ENCODE measurements at regions not wholly inside any gene's neighbourhood (a gene's known extent, or its start where the extent isn't known, plus 50 kb on each side); places are given as distances from the start of the nearest gene placed in this dataset.

DNA sequence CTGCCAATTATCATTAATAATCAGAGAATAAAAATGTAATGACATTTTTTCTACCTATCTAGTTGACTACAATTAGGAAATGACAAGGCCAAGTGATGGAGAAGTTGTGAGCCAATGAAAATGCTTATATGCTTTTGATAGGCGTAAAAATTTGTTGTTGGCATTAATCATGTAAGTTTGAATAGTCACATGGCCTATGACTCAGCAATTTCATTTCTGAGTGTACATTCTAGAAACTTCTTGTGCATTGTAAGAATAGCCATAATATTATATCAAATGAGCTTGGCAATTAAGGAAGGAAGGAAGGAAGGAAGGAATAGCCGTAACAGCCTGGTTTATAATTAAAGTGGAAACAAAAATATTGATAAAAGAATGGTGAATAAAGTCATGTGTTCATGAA lies 179.9 kb downstream of the PTH2R start:
- H3K4me3 ChIP-seq (ENCODE audit: low read depth, low read length) = no peak overlapping the region
- ChIA-PET CTCF (interaction anchor here (1.1 kb wide), 1 partner anchor 17 kb away, joined by 3 read pairs; no protein-coding TSS in a partner anchor), POLR2A (no interaction called here)
- no peaks in the 10 kb centered on the region for H3K27me3 ChIP-seq (ENCODE audit: control insufficient read depth, insufficient read depth, low read length)
- TF ChIP-seq, protein P1, sequence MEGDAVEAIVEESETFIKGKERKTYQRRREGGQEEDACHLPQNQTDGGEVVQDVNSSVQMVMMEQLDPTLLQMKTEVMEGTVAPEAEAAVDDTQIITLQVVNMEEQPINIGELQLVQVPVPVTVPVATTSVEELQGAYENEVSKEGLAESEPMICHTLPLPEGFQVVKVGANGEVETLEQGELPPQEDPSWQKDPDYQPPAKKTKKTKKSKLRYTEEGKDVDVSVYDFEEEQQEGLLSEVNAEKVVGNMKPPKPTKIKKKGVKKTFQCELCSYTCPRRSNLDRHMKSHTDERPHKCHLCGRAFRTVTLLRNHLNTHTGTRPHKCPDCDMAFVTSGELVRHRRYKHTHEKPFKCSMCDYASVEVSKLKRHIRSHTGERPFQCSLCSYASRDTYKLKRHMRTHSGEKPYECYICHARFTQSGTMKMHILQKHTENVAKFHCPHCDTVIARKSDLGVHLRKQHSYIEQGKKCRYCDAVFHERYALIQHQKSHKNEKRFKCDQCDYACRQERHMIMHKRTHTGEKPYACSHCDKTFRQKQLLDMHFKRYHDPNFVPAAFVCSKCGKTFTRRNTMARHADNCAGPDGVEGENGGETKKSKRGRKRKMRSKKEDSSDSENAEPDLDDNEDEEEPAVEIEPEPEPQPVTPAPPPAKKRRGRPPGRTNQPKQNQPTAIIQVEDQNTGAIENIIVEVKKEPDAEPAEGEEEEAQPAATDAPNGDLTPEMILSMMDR (IDR thresholded peaks at IDR 0.05; ENCODE audit: insufficient read depth, low read depth, low read length) = no peak
- DNase-seq (ENCODE audit: low read depth) = no peak
- H3K36me3 ChIP-seq (ENCODE audit: control insufficient read depth, insufficient read depth, low read length) = no peaks in the 10 kb centered on the region

DNA sequence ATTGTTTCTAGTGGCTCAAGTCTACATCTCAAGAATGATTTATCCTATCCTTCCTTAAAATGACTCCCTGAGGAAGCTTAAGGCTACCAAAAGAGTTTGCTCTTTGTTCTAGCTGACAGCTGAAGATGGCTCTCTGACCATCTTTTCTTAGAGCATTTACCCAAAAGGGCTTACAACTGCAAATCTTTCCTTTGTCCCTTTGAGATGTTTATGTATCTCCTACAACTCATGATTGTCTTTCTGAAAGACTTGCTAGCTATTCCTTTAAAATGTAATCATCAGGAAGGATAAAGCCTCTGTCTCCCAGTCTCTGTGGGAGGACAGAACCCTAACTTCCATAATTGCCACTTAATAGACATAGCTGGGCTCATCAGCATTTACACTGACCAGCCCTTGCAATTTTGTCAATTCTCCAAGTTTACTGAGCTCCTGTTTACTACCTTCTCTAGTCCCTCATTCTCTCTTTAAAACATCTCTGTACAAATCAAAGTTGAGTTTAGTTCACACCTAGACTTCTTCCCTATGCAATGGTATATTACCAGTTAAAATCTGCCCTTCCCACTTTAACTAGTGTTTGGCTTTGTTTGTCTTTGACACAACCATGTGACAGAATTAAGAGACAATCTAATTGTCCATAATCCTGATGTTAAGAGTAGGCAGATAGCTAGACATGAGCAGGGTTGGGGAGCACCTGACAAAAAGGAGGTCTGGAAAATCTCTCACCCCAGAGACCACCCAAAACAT lies 188.2 kb downstream of the PTH2R start:
- TF ChIP-seq, protein P1 (IDR thresholded peaks at IDR 0.05; ENCODE audit: insufficient read depth, low read depth, low read length) = no peak
- DNase-seq (ENCODE audit: low read depth) = no peak
- H3K4me3 ChIP-seq (ENCODE audit: low read depth, low read length) = no peak overlapping the region
- no peaks in the 10 kb centered on the region for H3K36me3 ChIP-seq (ENCODE audit: control insufficient read depth, insufficient read depth, low read length)
- POLR2A ChIA-PET = no interaction called here
- CTCF ChIA-PET = no interaction called here
- H3K27me3 ChIP-seq (ENCODE audit: control insufficient read depth, insufficient read depth, low read length) = no peaks in the 10 kb centered on the region

DNA sequence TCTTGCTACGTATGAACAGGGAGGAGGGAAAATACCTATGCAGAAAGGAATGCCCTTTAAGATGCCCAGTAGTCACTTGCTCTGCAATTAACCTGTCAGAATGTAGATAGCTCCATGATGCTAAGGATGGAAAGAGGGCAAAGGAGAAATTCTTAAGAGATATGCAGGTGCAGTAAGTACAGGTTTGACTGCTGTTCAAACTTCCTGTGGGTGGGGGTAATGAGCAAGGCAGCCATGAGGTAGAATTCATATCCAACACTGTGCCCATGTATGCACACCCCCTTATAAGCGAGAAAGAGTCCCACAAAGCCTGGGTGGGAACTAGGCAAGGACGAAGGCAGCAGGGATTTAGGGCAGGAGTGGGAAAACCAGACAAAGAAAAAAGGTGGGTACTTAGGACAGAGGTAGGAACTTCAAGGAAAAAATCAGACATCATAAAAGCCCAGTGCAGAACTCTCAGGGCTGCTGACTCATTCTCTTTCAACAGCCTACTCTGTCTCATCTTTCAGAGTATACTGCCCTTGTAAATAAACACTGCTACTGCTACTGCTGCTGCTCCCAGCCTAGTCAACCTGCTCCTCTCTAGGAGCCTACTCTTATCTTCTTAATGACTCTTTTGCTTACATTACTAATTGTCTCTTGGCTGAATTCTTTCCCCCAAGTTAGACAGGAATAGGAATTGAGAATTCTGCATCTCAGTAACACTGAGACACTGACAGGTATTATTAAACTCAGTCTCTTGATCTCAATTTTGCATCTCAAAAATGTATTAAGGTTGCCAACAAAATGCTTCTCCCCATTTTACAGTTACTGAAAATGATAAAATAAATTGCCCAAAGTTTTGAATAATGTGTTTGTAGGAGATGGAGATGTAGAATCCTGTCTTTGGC lies 189.0 kb downstream of the PTH2R start:
- ChIA-PET POLR2A (no interaction called here), CTCF (no interaction called here)
- TF ChIP-seq, protein P1 (IDR thresholded peaks at IDR 0.05; ENCODE audit: insufficient read depth, low read depth, low read length) = no peak
- H3K36me3 ChIP-seq (ENCODE audit: control insufficient read depth, insufficient read depth, low read length) = no peaks in the 10 kb centered on the region
- H3K4me3 ChIP-seq (ENCODE audit: low read depth, low read length) = no peak overlapping the region
- no peaks in the 10 kb centered on the region for H3K27me3 ChIP-seq (ENCODE audit: control insufficient read depth, insufficient read depth, low read length)
- DNase-seq (ENCODE audit: low read depth) = no peak

- ChIA-PET CTCF (no interaction called here), POLR2A (no interaction called here)
- DNase-seq (ENCODE audit: low read depth) = no peak
- H3K4me3 ChIP-seq (ENCODE audit: low read depth, low read length) = no peak overlapping the region
- H3K27me3 ChIP-seq (ENCODE audit: control insufficient read depth, insufficient read depth, low read length) = no peaks in the 10 kb centered on the region
- TF ChIP-seq, protein P1 (IDR thresholded peaks at IDR 0.05; ENCODE audit: insufficient read depth, low read depth, low read length) = no peak
- no peaks in the 10 kb centered on the region for H3K36me3 ChIP-seq (ENCODE audit: control insufficient read depth, insufficient read depth, low read length)
These were observed 201.1 kb downstream of the PTH2R start for GRCh38 chr2:208607694-208608093.

DNA sequence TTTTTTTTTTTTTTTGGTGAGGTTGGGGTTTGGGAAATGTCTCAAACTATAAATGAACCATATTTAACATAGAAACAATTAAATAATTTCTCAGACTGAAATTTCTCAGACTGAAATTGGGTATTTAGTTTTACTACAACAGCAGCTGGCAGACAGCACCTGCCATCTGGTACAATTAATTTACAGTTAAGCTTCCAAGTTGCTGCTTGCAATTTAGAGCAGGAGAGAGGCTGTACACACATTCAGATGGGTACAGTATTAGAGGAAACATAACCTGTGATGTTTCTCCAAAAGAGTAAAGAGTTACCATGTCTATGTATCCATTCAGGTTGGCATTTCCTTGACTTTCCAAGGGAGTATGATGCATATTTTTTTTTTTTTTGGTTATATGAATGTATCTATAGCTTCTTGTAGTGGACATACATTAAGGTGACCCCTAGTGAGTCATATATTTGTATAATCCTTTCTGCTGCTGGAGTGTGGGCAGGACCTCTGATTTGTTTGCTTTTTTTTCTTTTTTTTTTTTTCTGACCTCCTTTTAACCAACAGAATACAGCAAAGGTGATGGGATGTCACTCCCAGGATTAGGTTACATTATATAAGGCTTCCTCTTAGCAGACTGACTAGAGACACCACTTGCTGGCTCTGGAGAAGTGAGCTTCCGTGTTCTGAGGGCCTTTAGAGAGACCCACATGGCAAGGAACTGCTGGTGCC lies 201.7 kb downstream of the PTH2R start:
- H3K4me3 ChIP-seq (ENCODE audit: low read depth, low read length) = no peak overlapping the region
- ChIA-PET CTCF (no interaction called here), POLR2A (no interaction called here)
- no peaks in the 10 kb centered on the region for H3K27me3 ChIP-seq (ENCODE audit: control insufficient read depth, insufficient read depth, low read length)
- no peak for DNase-seq (ENCODE audit: low read depth)
- no peaks in the 10 kb centered on the region for H3K36me3 ChIP-seq (ENCODE audit: control insufficient read depth, insufficient read depth, low read length)
- TF ChIP-seq, protein P1 (IDR thresholded peaks at IDR 0.05; ENCODE audit: insufficient read depth, low read depth, low read length) = no peak

Data from BJ (cell line).